Right renal cortex interstitium (tissue), 3 donors: ENCODE measurements at regions not wholly inside any gene's neighbourhood (a gene's known extent, or its start where the extent isn't known, plus 50 kb on each side); places are given as distances from the start of the nearest gene placed in this dataset.
"Not testable (repeated sequence)": the region's sequence is repeated elsewhere in the genome, so short reads cannot be mapped to it uniquely, and the experiment has no call there.

Experiments used
- DNase-seq, 3 donors: peaks; one replicate each; pipeline ENCODE4 v3.0.0-alpha.2; 2013; ENCODE audit warnings: low read depth in 3 of 3, low spot score in 2 of 3

DNA sequence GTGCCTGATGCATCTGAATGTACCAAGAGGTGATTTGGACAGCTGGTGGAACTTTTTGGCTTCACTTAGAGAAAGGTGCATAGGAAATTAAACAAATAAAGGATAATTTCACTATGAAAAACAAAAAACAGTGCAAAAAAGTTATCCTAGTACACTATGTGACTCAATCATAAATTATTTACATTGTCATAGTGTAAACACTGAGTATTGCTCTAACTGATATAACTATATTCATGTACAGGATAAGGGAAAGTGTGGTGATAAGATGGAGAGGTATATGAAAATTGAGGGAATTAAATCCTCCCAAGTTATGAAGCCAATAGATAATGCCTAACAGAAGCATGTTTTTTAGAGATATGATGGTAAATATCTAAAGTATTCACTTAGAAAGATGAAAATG, 50.2 kb upstream of the CPNE4 start:
- DNase-seq: no peak

DNA sequence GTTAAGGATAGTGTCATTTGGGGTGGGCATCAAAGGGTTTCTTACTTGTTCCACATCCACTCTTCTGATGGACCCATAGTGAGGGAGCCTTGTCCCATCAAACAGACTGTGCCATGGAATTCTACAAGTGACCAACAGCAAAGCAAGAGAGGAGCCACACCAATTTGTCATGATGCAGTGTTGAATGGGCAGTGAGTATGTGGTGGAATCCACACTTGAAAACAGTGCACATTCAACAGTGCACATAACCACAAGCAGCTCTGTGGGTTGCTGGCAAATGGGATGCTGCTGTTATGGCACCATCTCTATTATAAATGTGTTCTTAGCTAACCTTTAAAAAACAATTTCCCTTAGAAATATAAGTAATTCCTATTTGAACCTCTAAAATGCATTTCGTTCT, 52.5 kb upstream of the CPNE4 start:
- no peak for DNase-seq

GRCh38 chr3:132088291-132088690, 53.5 kb upstream of the CPNE4 start:
- no peak for DNase-seq

GRCh38 chr3:132090921-132091320, 56.1 kb upstream of the CPNE4 start:
- no peak for DNase-seq

- no peak for DNase-seq
These were observed 81.8 kb upstream of the CPNE4 start for GRCh38 chr3:132116601-132117000.

DNA sequence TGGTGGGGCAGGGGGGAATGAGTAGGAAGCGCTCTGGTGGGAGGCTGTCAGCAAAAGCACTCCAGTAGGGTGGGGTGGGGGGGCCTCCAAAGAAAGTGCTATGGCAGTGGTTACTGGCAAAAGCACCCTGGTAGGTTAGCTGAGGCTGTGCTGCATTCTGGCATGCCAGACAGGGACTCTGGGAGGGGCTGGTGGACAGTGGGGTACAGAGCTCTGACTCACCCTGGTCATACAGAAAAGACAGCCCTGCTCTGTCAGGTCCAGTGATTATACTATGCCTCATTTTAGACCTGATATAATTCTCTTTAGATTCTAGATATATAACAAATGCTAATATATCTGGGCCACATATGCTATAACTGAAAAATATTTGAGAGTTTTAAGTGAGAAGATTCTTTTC, 82.8 kb upstream of the CPNE4 start:
- DNase-seq: no peak

DNA sequence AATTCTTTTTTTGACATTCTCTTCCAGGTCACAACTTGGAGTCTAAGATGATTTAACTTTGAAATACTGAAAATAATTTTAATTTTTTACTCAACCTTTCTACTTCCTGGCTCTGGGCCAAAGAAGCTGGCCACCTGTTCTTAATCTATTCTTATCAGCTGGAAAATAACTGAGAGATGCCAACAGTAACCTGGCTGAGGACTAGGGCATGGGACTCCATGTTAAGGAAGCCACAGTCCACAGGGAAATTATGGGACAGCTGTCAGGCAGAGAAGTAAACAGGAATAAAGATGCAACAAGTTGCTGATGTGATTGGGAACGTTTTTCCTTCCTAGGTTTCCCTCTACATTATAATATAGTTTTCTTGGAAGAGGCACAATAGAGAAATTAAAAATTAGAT, 84.7 kb upstream of the CPNE4 start:
- no peak for DNase-seq

GRCh38 chr3:132124096-132124495, 89.3 kb upstream of the CPNE4 start:
- no peak for DNase-seq

DNA sequence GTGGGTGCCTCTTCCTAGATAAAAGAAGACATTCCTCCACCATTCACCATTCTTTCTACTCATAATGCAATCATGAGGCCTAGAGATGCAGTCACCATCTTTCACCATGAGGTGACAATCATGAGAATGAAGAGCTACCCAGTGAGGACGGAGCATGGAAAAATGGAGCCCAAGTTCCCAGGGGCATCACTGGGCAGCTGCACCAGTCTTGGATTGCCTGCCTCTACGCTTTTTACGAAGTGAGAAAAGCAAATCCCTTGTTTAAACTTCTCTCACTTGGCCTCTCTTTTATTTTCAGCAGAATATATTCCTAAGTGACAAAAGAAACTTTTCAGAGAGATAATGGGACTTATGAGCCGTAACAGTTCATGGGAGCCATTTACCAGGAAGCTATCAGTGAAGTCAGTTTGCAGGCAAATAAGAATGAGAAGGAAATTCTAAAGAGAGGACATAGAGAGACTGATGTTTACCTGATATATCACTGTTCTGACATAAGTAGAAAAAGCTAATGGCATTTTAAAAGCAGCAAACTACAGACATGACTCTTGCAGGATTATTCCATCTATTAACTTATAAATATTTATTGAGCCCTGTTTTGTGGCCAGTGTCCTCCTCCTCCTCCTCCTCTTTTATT, 90.0 kb upstream of the CPNE4 start:
- DNase-seq: no peak

- no peak for DNase-seq
These were observed 99.8 kb upstream of the CPNE4 start for GRCh38 chr3:132134611-132135010.

DNA sequence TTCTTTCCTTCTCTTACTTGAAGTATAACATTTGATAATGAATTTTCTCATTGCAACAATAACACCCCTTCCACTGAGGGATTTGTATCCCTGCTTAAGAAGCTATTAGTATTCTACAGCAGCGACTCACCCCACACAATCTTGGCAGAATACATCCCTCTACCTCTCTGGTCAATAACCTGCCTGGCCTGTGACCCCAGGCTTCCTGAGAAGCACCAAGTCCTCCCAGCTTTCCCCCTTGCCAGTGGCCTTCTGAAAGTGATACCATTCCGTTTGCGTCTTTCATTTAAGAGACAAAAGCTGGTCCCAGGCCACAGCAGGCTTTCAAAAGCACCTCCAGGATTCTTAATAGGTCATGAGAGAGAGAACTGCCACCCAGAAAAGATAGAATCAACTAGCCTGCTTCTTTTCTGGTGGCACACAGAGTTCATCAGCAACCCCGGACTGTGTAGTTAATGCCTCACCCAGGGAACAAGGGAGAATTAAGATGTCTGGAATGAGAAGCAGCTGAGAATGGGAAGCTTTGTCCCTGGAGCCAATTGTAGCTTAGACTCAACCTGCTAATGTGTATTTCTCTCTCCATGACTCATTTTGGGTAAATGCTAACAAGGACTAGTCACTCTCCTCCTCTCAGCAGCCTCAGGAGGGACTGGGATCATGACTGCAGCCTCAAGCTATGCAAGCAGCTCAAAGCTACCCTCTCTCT, 101.0 kb upstream of the CPNE4 start:
- no peak for DNase-seq

DNA sequence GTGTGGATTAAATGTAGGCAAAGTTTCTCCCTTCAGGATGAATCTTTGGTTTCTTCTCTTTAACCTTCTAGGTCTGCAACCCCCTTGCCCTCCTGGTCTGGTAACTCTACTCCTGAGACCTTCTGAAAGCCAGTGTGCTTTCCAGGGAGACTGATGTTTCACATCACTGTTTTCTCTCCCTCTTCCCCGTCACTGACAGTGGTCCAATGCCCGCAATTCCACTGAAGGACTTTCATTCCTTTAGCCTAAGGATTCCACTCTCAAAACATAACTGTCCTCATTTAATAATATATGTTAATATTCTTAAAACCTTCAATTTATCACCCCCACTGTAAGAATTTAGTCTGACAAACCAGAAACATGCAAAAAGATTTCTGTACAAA, 101.5 kb upstream of the CPNE4 start:
- no peak for DNase-seq

GRCh38 chr3:132136902-132137301, 102.1 kb upstream of the CPNE4 start:
- not testable (repeated sequence) for DNase-seq

DNA sequence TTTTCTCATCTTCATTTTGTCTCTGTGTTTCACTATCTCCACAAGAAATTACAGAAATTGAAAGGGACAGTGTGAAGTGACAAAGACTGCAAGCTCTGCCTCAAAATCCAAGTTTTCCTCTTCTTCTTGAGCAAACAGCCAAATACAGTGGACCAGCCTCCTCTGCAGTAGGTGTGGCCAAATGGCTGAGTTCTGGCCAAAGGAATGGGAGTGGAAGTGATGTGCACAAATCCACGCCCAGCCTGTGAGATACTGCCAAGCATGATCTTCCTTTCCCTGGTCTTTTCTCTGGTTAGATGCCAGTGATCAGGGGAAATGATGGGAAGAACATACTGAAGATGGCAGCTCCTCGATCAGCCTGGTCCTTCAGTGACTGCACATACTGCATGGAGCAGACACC, 111.0 kb upstream of the CPNE4 start:
- DNase-seq: no peak

GRCh38 chr3:132154619-132155018, 119.8 kb upstream of the CPNE4 start:
- no peak for DNase-seq

DNA sequence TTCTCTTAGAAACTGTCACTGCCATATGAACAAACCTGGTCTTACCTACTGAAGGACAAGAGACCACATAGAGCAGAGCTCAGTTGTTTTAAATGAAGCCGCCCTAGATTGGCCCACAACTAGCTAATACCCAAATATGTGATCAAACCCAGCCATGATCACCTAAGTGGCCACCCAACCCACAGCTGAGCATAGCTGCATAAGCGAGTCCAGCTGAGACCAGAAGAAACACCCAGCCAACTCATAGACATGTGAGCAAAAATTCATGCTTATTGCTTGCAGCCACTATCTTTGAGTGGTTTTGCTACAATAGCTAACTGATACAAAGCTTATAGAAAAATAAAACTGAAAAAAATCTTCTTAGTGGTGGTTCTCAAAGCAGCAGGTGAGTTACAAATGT, 124.3 kb upstream of the CPNE4 start:
- no peak for DNase-seq

DNA sequence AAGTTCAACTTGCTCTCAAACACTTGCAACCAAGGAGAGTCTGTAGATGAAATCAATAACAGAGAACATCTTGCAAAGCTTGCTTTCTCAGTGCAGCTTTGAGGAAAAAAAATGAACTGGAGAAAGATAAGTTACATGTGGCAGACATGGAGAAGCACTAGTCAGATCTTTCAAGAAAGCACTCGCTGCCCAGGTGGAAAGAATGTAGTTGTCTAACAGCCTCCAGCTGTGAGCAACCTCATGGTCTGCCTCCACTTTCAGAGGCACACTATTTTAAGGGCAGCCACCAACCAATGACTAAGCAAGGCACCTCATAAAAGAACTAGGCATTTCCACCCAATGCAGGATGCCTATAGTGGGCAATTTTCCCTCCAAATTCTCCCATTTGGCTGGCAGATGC, 125.4 kb upstream of the CPNE4 start:
- DNase-seq: no peak

DNA sequence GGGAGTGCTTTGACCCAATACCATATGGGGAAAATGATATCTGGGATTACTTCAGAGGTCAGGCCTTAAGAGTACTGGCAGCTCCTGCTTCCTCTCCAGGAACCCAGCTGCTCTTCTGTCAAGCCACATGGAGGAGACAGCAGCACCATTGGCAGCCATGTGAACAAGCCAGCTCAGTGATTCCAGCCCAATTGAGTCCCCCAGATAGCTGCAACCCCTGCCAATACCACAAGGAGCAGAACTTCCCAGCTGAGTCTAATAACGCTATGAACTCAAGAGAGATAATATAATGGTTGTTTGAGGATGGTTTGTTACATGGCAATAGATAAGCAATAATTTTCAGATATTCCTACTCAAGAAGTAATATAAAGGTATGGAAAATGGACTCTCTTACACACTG, 126.8 kb upstream of the CPNE4 start:
- no peak for DNase-seq

- no peak for DNase-seq
These were observed 129.8 kb upstream of the CPNE4 start for GRCh38 chr3:132164469-132165092.

GRCh38 chr3:132167870-132168269, 133.1 kb upstream of the CPNE4 start:
- DNase-seq: no peak

- DNase-seq: no peak
These were observed 139.7 kb upstream of the CPNE4 start for GRCh38 chr3:132174500-132174899.

GRCh38 chr3:132180337-132180791, 136.8 kb upstream of the ACP3 start:
- DNase-seq: peak; percentile 18 to 53 (median 29)
